ENCODE measurements at regions not wholly inside any gene's neighbourhood (a gene's known extent, or its start where the extent isn't known, plus 50 kb on each side); places are given as distances from the start of the nearest gene placed in this dataset.

GRCh38 chr12:60324746-60325145, 728.9 kb downstream of the SLC16A7 start:
- H3K36me3 ChIP-seq (ENCODE audit: control insufficient read depth in 2 of 2, insufficient read depth in 2 of 2, low read length in 2 of 2) = no peaks in the 10 kb centered on the region
- H3K4me1 ChIP-seq (ENCODE audit: control insufficient read depth in 2 of 2, insufficient read depth in 2 of 2, low read length in 2 of 2) = no peaks in the 10 kb centered on the region
- H3K27ac ChIP-seq (ENCODE audit: low read depth in 2 of 2, low read length in 2 of 2) = no peak overlapping the region
- H3K9me3 ChIP-seq (ENCODE audit: control insufficient read depth in 2 of 2, low read length in 2 of 2) = peaks cover 0 to 4% of the 10 kb centered on the region in 2 donors
- H3K4me3 ChIP-seq (ENCODE audit: low read length in 2 of 2) = no peak overlapping the region
- no peaks in the 10 kb centered on the region for H3K27me3 ChIP-seq (ENCODE audit: control insufficient read depth in 2 of 2, insufficient read depth in 2 of 2, low read length in 2 of 2)
- no peak overlapping the region for H3K9ac ChIP-seq (ENCODE audit: low read depth in 1 of 2, low read length in 2 of 2)

- H3K9me3 ChIP-seq (ENCODE audit: control insufficient read depth in 2 of 2, low read length in 2 of 2) = no peaks in the 10 kb centered on the region
- H3K9ac ChIP-seq (ENCODE audit: low read depth in 1 of 2, low read length in 2 of 2) = no peak overlapping the region
- H3K4me1 ChIP-seq (ENCODE audit: control insufficient read depth in 2 of 2, insufficient read depth in 2 of 2, low read length in 2 of 2) = no peaks in the 10 kb centered on the region
- no peak overlapping the region for H3K4me3 ChIP-seq (ENCODE audit: low read length in 2 of 2)
- no peak overlapping the region for H3K27ac ChIP-seq (ENCODE audit: low read depth in 2 of 2, low read length in 2 of 2)
- H3K27me3 ChIP-seq (ENCODE audit: control insufficient read depth in 2 of 2, insufficient read depth in 2 of 2, low read length in 2 of 2) = no peaks in the 10 kb centered on the region
- H3K36me3 ChIP-seq (ENCODE audit: control insufficient read depth in 2 of 2, insufficient read depth in 2 of 2, low read length in 2 of 2) = no peaks in the 10 kb centered on the region
These were observed 737.6 kb downstream of the SLC16A7 start for GRCh38 chr12:60333461-60333860.

- Histone ChIP-seq H3K36me3 (ENCODE audit: control insufficient read depth in 2 of 2, insufficient read depth in 2 of 2, low read length in 2 of 2) (no peaks in the 10 kb centered on the region), H3K9ac (ENCODE audit: low read depth in 1 of 2, low read length in 2 of 2) (no peak overlapping the region), H3K9me3 (ENCODE audit: control insufficient read depth in 2 of 2, low read length in 2 of 2) (no peaks in the 10 kb centered on the region), H3K4me3 (ENCODE audit: low read length in 2 of 2) (no peak overlapping the region), H3K27me3 (ENCODE audit: control insufficient read depth in 2 of 2, insufficient read depth in 2 of 2, low read length in 2 of 2) (no peaks in the 10 kb centered on the region), H3K27ac (ENCODE audit: low read depth in 2 of 2, low read length in 2 of 2) (no peak overlapping the region), H3K4me1 (ENCODE audit: control insufficient read depth in 2 of 2, insufficient read depth in 2 of 2, low read length in 2 of 2) (no peaks in the 10 kb centered on the region)
These were observed 739.9 kb downstream of the SLC16A7 start for GRCh38 chr12:60335745-60336144.

GRCh38 chr12:60337839-60338549, 742.2 kb downstream of the SLC16A7 start:
- no peaks in the 10 kb centered on the region for H3K9me3 ChIP-seq (ENCODE audit: control insufficient read depth in 2 of 2, low read length in 2 of 2)
- no peaks in the 10 kb centered on the region for H3K4me1 ChIP-seq (ENCODE audit: control insufficient read depth in 2 of 2, insufficient read depth in 2 of 2, low read length in 2 of 2)
- H3K27ac ChIP-seq (ENCODE audit: low read depth in 2 of 2, low read length in 2 of 2) = no peak overlapping the region
- H3K36me3 ChIP-seq (ENCODE audit: control insufficient read depth in 2 of 2, insufficient read depth in 2 of 2, low read length in 2 of 2) = no peaks in the 10 kb centered on the region
- H3K4me3 ChIP-seq (ENCODE audit: low read length in 2 of 2) = no peak overlapping the region
- H3K9ac ChIP-seq (ENCODE audit: low read depth in 1 of 2, low read length in 2 of 2) = no peak overlapping the region
- H3K27me3 ChIP-seq (ENCODE audit: control insufficient read depth in 2 of 2, insufficient read depth in 2 of 2, low read length in 2 of 2) = no peaks in the 10 kb centered on the region

- no peak overlapping the region for H3K9ac ChIP-seq (ENCODE audit: low read depth in 1 of 2, low read length in 2 of 2)
- no peaks in the 10 kb centered on the region for H3K27me3 ChIP-seq (ENCODE audit: control insufficient read depth in 2 of 2, insufficient read depth in 2 of 2, low read length in 2 of 2)
- no peaks in the 10 kb centered on the region for H3K36me3 ChIP-seq (ENCODE audit: control insufficient read depth in 2 of 2, insufficient read depth in 2 of 2, low read length in 2 of 2)
- H3K4me3 ChIP-seq (ENCODE audit: low read length in 2 of 2) = no peak overlapping the region
- no peaks in the 10 kb centered on the region for H3K4me1 ChIP-seq (ENCODE audit: control insufficient read depth in 2 of 2, insufficient read depth in 2 of 2, low read length in 2 of 2)
- H3K9me3 ChIP-seq (ENCODE audit: control insufficient read depth in 2 of 2, low read length in 2 of 2) = peaks cover 2 to 3% of the 10 kb centered on the region in 2 donors
- H3K27ac ChIP-seq (ENCODE audit: low read depth in 2 of 2, low read length in 2 of 2) = no peak overlapping the region
These were observed 749.6 kb downstream of the SLC16A7 start for GRCh38 chr12:60345442-60345841.

- no peaks in the 10 kb centered on the region for H3K4me1 ChIP-seq (ENCODE audit: control insufficient read depth in 2 of 2, insufficient read depth in 2 of 2, low read length in 2 of 2)
- no peaks in the 10 kb centered on the region for H3K27me3 ChIP-seq (ENCODE audit: control insufficient read depth in 2 of 2, insufficient read depth in 2 of 2, low read length in 2 of 2)
These were observed 753.6 kb downstream of the SLC16A7 start for GRCh38 chr12:60349232-60349978.

GRCh38 chr12:60387356-60387755, 791.5 kb downstream of the SLC16A7 start:
- H3K9me3 ChIP-seq (ENCODE audit: control insufficient read depth in 2 of 2, low read length in 2 of 2) = peaks cover 0 to 2% of the 10 kb centered on the region in 2 donors
- H3K4me1 ChIP-seq (ENCODE audit: control insufficient read depth in 2 of 2, insufficient read depth in 2 of 2, low read length in 2 of 2) = no peaks in the 10 kb centered on the region
- no peaks in the 10 kb centered on the region for H3K27me3 ChIP-seq (ENCODE audit: control insufficient read depth in 2 of 2, insufficient read depth in 2 of 2, low read length in 2 of 2)

More at GRCh38 chr12:60349232-60349978, 753.6 kb downstream of the SLC16A7 start:
- Histone ChIP-seq H3K4me3 (ENCODE audit: low read length in 2 of 2) (no peak overlapping the region), H3K9ac (ENCODE audit: low read depth in 1 of 2, low read length in 2 of 2) (no peak overlapping the region), H3K36me3 (ENCODE audit: control insufficient read depth in 2 of 2, insufficient read depth in 2 of 2, low read length in 2 of 2) (no peaks in the 10 kb centered on the region), H3K27ac (ENCODE audit: low read depth in 2 of 2, low read length in 2 of 2) (no peak overlapping the region), H3K9me3 (ENCODE audit: control insufficient read depth in 2 of 2, low read length in 2 of 2) (peaks cover 2 to 3% of the 10 kb centered on the region in 2 donors)

GRCh38 chr12:60391051-60391450, 795.2 kb downstream of the SLC16A7 start:
- H3K36me3 ChIP-seq (ENCODE audit: control insufficient read depth in 2 of 2, insufficient read depth in 2 of 2, low read length in 2 of 2) = no peaks in the 10 kb centered on the region
- no peak overlapping the region for H3K9ac ChIP-seq (ENCODE audit: low read depth in 1 of 2, low read length in 2 of 2)
- no peak overlapping the region for H3K27ac ChIP-seq (ENCODE audit: low read depth in 2 of 2, low read length in 2 of 2)
- no peak overlapping the region for H3K4me3 ChIP-seq (ENCODE audit: low read length in 2 of 2)
- H3K9me3 ChIP-seq (ENCODE audit: control insufficient read depth in 2 of 2, low read length in 2 of 2) = no peaks in the 10 kb centered on the region
- no peaks in the 10 kb centered on the region for H3K27me3 ChIP-seq (ENCODE audit: control insufficient read depth in 2 of 2, insufficient read depth in 2 of 2, low read length in 2 of 2)
- H3K4me1 ChIP-seq (ENCODE audit: control insufficient read depth in 2 of 2, insufficient read depth in 2 of 2, low read length in 2 of 2) = no peaks in the 10 kb centered on the region

More at GRCh38 chr12:60387356-60387755, 791.5 kb downstream of the SLC16A7 start:
- H3K9ac ChIP-seq (ENCODE audit: low read depth in 1 of 2, low read length in 2 of 2) = no peak overlapping the region
- no peak overlapping the region for H3K4me3 ChIP-seq (ENCODE audit: low read length in 2 of 2)
- H3K36me3 ChIP-seq (ENCODE audit: control insufficient read depth in 2 of 2, insufficient read depth in 2 of 2, low read length in 2 of 2) = no peaks in the 10 kb centered on the region
- H3K27ac ChIP-seq (ENCODE audit: low read depth in 2 of 2, low read length in 2 of 2) = no peak overlapping the region

GRCh38 chr12:60391791-60392190, 796.0 kb downstream of the SLC16A7 start:
- H3K4me3 ChIP-seq (ENCODE audit: low read length in 2 of 2) = no peak overlapping the region
- H3K27ac ChIP-seq (ENCODE audit: low read depth in 2 of 2, low read length in 2 of 2) = no peak overlapping the region
- H3K9ac ChIP-seq (ENCODE audit: low read depth in 1 of 2, low read length in 2 of 2) = no peak overlapping the region
- H3K9me3 ChIP-seq (ENCODE audit: control insufficient read depth in 2 of 2, low read length in 2 of 2) = no peaks in the 10 kb centered on the region
- H3K27me3 ChIP-seq (ENCODE audit: control insufficient read depth in 2 of 2, insufficient read depth in 2 of 2, low read length in 2 of 2) = no peaks in the 10 kb centered on the region
- no peaks in the 10 kb centered on the region for H3K4me1 ChIP-seq (ENCODE audit: control insufficient read depth in 2 of 2, insufficient read depth in 2 of 2, low read length in 2 of 2)
- no peaks in the 10 kb centered on the region for H3K36me3 ChIP-seq (ENCODE audit: control insufficient read depth in 2 of 2, insufficient read depth in 2 of 2, low read length in 2 of 2)

- no peak overlapping the region for H3K9ac ChIP-seq (ENCODE audit: low read depth in 1 of 2, low read length in 2 of 2)
- H3K27me3 ChIP-seq (ENCODE audit: control insufficient read depth in 2 of 2, insufficient read depth in 2 of 2, low read length in 2 of 2) = no peaks in the 10 kb centered on the region
- H3K4me3 ChIP-seq (ENCODE audit: low read length in 2 of 2) = no peak overlapping the region
These were observed 797.3 kb downstream of the SLC16A7 start for GRCh38 chr12:60393093-60393492.

More at GRCh38 chr12:60393093-60393492, 797.3 kb downstream of the SLC16A7 start:
- Histone ChIP-seq H3K4me1 (ENCODE audit: control insufficient read depth in 2 of 2, insufficient read depth in 2 of 2, low read length in 2 of 2) (no peaks in the 10 kb centered on the region), H3K9me3 (ENCODE audit: control insufficient read depth in 2 of 2, low read length in 2 of 2) (no peaks in the 10 kb centered on the region), H3K27ac (ENCODE audit: low read depth in 2 of 2, low read length in 2 of 2) (no peak overlapping the region), H3K36me3 (ENCODE audit: control insufficient read depth in 2 of 2, insufficient read depth in 2 of 2, low read length in 2 of 2) (no peaks in the 10 kb centered on the region)
